ENCODE measurements at regions not wholly inside any gene's neighbourhood (a gene's known extent, or its start where the extent isn't known, plus 50 kb on each side); places are given as distances from the start of the nearest gene placed in this dataset.

- no peak overlapping the region for H3K4me3 ChIP-seq (ENCODE audit: low read length)
- H3K4me1 ChIP-seq (ENCODE audit: insufficient read depth, low read length): peaks cover 14% of the 10 kb centered on the region
- H3K27me3 ChIP-seq (ENCODE audit: insufficient read depth, low read length): no peaks in the 10 kb centered on the region
- H3K9me3 ChIP-seq (ENCODE audit: low read length): no peaks in the 10 kb centered on the region
- no peak overlapping the region for H2AFZ ChIP-seq (ENCODE audit: low read depth, low read length)
- H3K36me3 ChIP-seq (ENCODE audit: insufficient read depth, low read length): no peaks in the 10 kb centered on the region
These were observed 124.8 kb upstream of the CPM start for GRCh38 chr12:69057742-69058141.

DNA sequence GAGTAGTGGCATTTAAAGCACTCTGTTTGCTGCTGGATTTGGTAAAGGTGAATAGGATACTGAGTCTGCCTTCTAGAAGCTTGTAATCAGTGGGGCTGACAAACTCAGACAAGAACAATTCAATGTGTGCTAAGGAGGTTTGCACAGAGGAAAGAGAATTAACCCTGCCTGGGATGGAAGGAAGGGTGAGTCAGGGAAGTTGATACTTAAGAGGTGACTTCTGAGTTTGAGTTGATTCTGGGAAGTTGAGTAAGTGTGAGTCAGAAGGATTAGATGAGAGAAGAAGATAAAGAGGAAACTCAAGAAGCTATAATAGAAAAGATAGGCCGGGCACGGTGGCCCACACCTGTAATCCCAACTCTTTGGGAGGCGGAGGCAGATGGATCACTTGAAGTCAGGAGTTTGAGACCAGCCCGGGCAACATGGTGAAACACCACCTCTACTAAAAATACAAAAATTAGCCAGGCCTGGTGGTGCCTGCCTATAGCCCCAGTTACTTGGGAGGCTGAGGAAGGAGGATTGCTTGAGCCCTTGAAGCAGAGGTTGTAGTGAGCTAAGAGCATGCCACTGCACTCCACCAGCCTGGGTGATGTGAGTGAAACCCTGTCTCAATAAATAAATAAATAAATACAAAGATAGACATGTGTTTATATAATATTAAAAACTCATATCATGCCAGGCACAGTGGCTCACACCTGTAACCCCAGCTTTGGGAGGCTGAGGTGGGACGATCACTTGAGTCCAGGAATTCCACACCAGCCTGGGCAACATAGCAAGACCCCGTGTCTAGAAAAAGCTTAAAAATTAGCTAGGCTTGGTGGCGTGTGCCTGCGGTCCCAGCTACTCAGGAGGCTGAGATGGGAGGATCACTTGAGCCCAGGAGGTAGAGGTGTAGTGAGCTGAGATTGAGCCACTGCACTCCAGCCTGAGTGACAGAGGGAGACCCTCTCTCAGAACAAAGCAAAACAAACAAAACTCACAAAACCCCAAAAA lies 126.8 kb upstream of the CPM start:
- peaks cover 4% of the 10 kb centered on the region for H3K4me1 ChIP-seq (ENCODE audit: insufficient read depth, low read length)
- H3K36me3 ChIP-seq (ENCODE audit: insufficient read depth, low read length): no peaks in the 10 kb centered on the region
- no peak overlapping the region for H2AFZ ChIP-seq (ENCODE audit: low read depth, low read length)
- H3K9me3 ChIP-seq (ENCODE audit: low read length): no peaks in the 10 kb centered on the region
- no peak overlapping the region for H3K4me3 ChIP-seq (ENCODE audit: low read length)
- H3K27me3 ChIP-seq (ENCODE audit: insufficient read depth, low read length): no peaks in the 10 kb centered on the region

- Histone ChIP-seq H3K4me3 (ENCODE audit: low read length) (no peak overlapping the region), H3K27me3 (ENCODE audit: insufficient read depth, low read length) (no peaks in the 10 kb centered on the region), H3K36me3 (ENCODE audit: insufficient read depth, low read length) (no peaks in the 10 kb centered on the region), H3K4me1 (ENCODE audit: insufficient read depth, low read length) (peaks cover 8% of the 10 kb centered on the region), H2AFZ (ENCODE audit: low read depth, low read length) (no peak overlapping the region), H3K9me3 (ENCODE audit: low read length) (no peaks in the 10 kb centered on the region)
These were observed 128.6 kb upstream of the CPM start for GRCh38 chr12:69061574-69061973.

DNA sequence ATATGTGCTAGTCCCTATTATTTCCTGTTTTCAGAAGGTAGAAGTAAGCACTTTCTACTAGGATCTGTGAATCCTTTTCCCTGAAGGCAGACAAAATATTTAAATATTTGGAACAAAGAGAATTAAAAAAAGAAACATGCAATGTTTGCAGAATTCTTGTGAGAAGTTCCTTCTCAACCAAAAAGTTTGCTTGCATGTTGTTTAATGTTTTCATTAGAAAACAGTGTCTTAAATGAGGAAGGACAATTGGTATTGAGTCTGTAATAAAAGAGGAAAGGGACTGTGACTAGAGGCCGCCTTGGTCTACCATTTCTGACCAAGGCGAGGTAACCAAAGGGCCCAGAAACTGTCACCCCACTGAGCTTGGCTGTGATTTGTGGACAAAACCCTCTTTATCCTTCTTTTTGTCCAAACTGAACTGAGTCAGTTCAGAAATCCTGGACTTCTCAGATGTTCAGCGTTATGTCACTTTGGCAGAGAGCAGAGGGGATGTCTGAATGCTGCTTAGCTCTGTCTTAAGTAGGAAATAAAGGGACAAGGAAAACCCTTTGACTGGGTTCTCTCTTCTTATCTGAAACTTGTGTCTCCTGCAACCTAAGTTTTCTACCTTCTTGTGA lies 129.8 kb upstream of the CPM start:
- Histone ChIP-seq H3K9me3 (ENCODE audit: low read length) (no peaks in the 10 kb centered on the region), H3K4me1 (ENCODE audit: insufficient read depth, low read length) (peaks cover 13% of the 10 kb centered on the region), H2AFZ (ENCODE audit: low read depth, low read length) (no peak overlapping the region), H3K4me3 (ENCODE audit: low read length) (no peak overlapping the region), H3K36me3 (ENCODE audit: insufficient read depth, low read length) (no peaks in the 10 kb centered on the region), H3K27me3 (ENCODE audit: insufficient read depth, low read length) (no peaks in the 10 kb centered on the region)

DNA sequence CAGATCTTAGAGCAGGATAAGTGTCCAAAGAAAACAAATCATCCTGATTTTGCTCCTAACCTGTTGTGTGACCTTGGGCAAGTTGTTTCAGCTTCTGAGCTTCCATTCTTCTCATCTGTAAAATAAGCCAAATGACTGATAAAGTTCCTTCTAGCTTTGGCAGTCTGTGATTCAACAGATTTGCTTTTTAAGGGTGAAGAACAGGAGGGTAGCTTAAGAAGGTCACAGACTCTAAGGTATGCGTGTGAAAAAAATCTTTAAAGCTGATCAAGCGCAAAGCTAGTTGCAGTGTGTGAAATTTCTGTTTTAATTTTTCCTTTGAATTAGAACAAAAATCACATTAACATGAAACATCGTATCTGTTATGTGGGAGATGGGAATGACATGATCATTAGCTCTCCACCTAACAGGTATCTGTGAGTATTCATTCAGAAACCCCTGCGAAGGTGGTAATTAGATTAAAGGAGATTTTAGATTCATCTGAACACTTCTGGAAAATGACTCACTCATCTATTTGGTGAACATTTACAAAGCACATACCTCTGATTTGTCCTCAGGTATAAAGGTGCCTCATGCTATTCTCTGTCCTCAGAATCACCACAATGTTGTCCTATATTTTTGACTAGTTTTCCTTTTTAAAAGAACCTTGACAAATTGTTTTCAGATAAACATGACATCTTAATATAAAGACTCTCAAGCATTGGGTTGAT lies 131.9 kb upstream of the CPM start:
- Histone ChIP-seq H2AFZ (ENCODE audit: low read depth, low read length) (no peak overlapping the region), H3K4me1 (ENCODE audit: insufficient read depth, low read length) (peaks cover 16% of the 10 kb centered on the region), H3K4me3 (ENCODE audit: low read length) (no peak overlapping the region), H3K27me3 (ENCODE audit: insufficient read depth, low read length) (no peaks in the 10 kb centered on the region), H3K9me3 (ENCODE audit: low read length) (no peaks in the 10 kb centered on the region), H3K36me3 (ENCODE audit: insufficient read depth, low read length) (no peaks in the 10 kb centered on the region)

DNA sequence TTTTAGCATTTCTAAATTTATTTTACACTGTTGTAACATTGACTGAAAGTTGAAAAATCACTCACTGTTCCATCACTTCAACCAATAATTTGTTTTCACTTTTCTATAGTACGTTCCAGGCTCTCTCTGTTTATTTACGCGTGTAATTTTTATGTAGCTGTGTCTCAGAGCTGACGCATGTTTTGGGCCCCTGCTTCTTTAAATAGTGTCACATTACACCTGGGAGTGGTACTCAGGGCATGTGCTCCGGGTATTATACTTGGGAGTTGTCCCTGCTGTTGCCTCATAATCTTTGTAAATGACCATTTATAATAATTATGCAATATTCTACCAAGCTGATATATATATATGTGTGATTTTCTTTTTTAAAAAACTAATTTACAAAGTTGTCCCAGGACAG lies 132.8 kb upstream of the CPM start:
- Histone ChIP-seq H3K4me3 (ENCODE audit: low read length) (no peak overlapping the region), H3K27me3 (ENCODE audit: insufficient read depth, low read length) (no peaks in the 10 kb centered on the region), H2AFZ (ENCODE audit: low read depth, low read length) (no peak overlapping the region), H3K36me3 (ENCODE audit: insufficient read depth, low read length) (no peaks in the 10 kb centered on the region), H3K4me1 (ENCODE audit: insufficient read depth, low read length) (peaks cover 16% of the 10 kb centered on the region), H3K9me3 (ENCODE audit: low read length) (no peaks in the 10 kb centered on the region)

DNA sequence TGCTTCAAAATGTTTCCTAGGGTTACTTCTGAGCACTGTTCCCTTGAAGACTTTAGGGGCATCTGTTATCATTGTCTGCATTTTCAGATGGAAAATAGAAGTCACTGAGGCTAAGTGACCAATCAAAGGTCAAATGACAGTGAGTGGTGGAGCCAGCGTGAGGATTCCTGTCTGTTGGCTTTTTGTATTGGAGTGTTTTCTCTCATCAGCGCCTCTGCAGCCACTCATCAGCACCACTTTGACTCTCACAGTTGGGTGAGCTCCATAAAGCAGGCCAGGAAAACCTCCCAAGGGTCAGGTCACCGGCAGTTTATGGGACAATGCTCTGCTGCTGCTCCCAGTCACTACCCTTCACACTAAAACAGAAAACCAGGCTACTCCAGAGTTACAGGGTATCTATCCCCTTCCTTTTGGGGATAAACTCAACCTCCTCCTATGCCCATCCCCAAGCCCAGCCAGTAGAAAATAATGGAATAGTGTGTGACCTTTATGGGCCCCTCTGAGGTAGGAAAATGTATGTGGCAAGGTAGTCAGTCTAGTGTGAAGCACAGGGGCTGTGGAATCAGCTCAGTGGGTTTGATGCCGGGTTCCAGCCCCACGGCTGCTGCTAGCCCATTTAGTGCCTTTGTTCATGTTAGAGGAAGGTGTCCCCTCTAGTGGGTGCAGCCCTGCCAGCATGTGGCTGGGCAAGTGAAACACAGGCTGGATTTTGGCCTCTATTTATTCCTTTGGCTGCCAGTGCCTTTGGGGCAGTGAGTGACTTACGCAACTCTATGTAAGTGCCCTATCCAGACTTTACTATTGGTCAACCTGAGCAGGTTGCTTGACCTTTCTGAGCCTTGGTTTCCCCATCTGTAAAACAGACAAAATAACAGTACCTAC lies 133.8 kb upstream of the CPM start:
- H3K4me3 ChIP-seq (ENCODE audit: low read length): no peak overlapping the region
- H3K27me3 ChIP-seq (ENCODE audit: insufficient read depth, low read length): no peaks in the 10 kb centered on the region
- H3K9me3 ChIP-seq (ENCODE audit: low read length): no peaks in the 10 kb centered on the region
- H2AFZ ChIP-seq (ENCODE audit: low read depth, low read length): no peak overlapping the region
- H3K4me1 ChIP-seq (ENCODE audit: insufficient read depth, low read length): peaks cover 16% of the 10 kb centered on the region
- H3K36me3 ChIP-seq (ENCODE audit: insufficient read depth, low read length): no peaks in the 10 kb centered on the region

GRCh38 chr12:69067713-69068112 lies 134.7 kb upstream of the CPM start:
- Histone ChIP-seq H3K27me3 (ENCODE audit: insufficient read depth, low read length) (no peaks in the 10 kb centered on the region), H3K4me1 (ENCODE audit: insufficient read depth, low read length) (peaks cover 15% of the 10 kb centered on the region), H2AFZ (ENCODE audit: low read depth, low read length) (no peak overlapping the region), H3K4me3 (ENCODE audit: low read length) (no peak overlapping the region), H3K36me3 (ENCODE audit: insufficient read depth, low read length) (no peaks in the 10 kb centered on the region), H3K9me3 (ENCODE audit: low read length) (no peaks in the 10 kb centered on the region)

- Histone ChIP-seq H2AFZ (ENCODE audit: low read depth, low read length) (no peak overlapping the region), H3K4me1 (ENCODE audit: insufficient read depth, low read length) (peaks cover 12% of the 10 kb centered on the region), H3K4me3 (ENCODE audit: low read length) (no peak overlapping the region), H3K9me3 (ENCODE audit: low read length) (no peaks in the 10 kb centered on the region), H3K36me3 (ENCODE audit: insufficient read depth, low read length) (no peaks in the 10 kb centered on the region), H3K27me3 (ENCODE audit: insufficient read depth, low read length) (no peaks in the 10 kb centered on the region)
These were observed 135.5 kb upstream of the CPM start for GRCh38 chr12:69068448-69068847.

DNA sequence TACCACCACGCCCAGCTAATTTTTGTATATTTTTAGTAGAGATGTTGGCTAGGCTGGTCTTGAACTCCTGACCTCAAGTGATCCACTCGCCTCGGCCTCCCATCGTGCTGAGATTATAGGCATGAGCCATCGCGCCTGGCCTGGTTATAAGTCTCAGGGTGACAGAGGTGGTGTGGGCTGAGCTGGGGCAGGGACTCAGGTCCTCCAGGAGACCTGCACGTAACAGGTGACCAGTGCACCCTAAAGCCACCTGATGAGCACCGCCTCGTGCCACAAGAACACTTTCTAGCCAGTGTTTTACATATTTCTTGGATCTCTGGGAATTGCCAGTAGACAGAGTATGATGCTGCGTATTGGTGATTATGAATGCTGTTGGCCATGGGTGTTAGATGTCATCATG lies 136.5 kb upstream of the CPM start:
- no peak overlapping the region for H2AFZ ChIP-seq (ENCODE audit: low read depth, low read length)
- no peaks in the 10 kb centered on the region for H3K9me3 ChIP-seq (ENCODE audit: low read length)
- H3K4me1 ChIP-seq (ENCODE audit: insufficient read depth, low read length): peaks cover 12% of the 10 kb centered on the region
- H3K4me3 ChIP-seq (ENCODE audit: low read length): no peak overlapping the region
- H3K36me3 ChIP-seq (ENCODE audit: insufficient read depth, low read length): no peaks in the 10 kb centered on the region
- no peaks in the 10 kb centered on the region for H3K27me3 ChIP-seq (ENCODE audit: insufficient read depth, low read length)

GRCh38 chr12:69070319-69071090 lies 137.5 kb upstream of the CPM start:
- Histone ChIP-seq H3K9me3 (ENCODE audit: low read length) (no peaks in the 10 kb centered on the region), H2AFZ (ENCODE audit: low read depth, low read length) (no peak overlapping the region), H3K4me1 (ENCODE audit: insufficient read depth, low read length) (peaks cover 12% of the 10 kb centered on the region), H3K4me3 (ENCODE audit: low read length) (no peak overlapping the region), H3K27me3 (ENCODE audit: insufficient read depth, low read length) (no peaks in the 10 kb centered on the region), H3K36me3 (ENCODE audit: insufficient read depth, low read length) (no peaks in the 10 kb centered on the region)

DNA sequence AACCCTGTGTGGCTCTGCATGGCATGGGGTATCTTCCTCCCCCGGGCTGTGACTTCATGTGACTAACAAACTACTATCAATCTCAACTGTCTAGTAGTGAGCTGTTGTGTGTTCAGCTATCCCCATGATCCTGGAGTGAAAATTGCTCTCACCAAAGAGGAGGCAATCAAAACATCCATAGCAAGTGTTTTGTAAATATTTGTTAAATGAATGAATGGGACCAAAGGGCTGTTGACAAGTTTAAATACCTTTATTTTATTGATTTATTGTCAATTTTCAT lies 138.1 kb upstream of the CPM start:
- no peaks in the 10 kb centered on the region for H3K27me3 ChIP-seq (ENCODE audit: insufficient read depth, low read length)
- no peak overlapping the region for H3K4me3 ChIP-seq (ENCODE audit: low read length)
- no peaks in the 10 kb centered on the region for H3K9me3 ChIP-seq (ENCODE audit: low read length)

More for the DNA sequence above, 138.1 kb upstream of the CPM start:
- H2AFZ ChIP-seq (ENCODE audit: low read depth, low read length): no peak overlapping the region
- H3K4me1 ChIP-seq (ENCODE audit: insufficient read depth, low read length): peaks cover 12% of the 10 kb centered on the region
- H3K36me3 ChIP-seq (ENCODE audit: insufficient read depth, low read length): no peaks in the 10 kb centered on the region
